Fibroblast of the aortic adventitia (primary cell): ENCODE measurements at regions not wholly inside any gene's neighbourhood (a gene's known extent, or its start where the extent isn't known, plus 50 kb on each side); places are given as distances from the start of the nearest gene placed in this dataset.
A peak's percentile ranks its signal among the peaks of the same experiment; 100 is the strongest.
"Not testable (repeated sequence)": the region's sequence is repeated elsewhere in the genome, so short reads cannot be mapped to it uniquely, and the experiment has no call there.

Experiments used
- DNase-seq: peaks from one replicate; pipeline ENCODE4 v3.0.0-alpha.2; 2010; ENCODE audit warnings: low read depth
- H3K4me3 ChIP-seq: 2 replicates; pipeline ENCODE4 v1.5.1; 2011; ENCODE audit warnings: low read depth, mild to moderate bottlenecking, control low read depth, low read length, moderate library complexity
- TF ChIP-seq, protein P1 (sequence below): IDR thresholded peaks from 2 replicates; pipeline ENCODE4 v1.5.1; 2011; ENCODE audit warnings: mild to moderate bottlenecking, low read length, control low read depth, inconsistent platforms; ENCODE audit not compliant: insufficient read depth

DNA sequence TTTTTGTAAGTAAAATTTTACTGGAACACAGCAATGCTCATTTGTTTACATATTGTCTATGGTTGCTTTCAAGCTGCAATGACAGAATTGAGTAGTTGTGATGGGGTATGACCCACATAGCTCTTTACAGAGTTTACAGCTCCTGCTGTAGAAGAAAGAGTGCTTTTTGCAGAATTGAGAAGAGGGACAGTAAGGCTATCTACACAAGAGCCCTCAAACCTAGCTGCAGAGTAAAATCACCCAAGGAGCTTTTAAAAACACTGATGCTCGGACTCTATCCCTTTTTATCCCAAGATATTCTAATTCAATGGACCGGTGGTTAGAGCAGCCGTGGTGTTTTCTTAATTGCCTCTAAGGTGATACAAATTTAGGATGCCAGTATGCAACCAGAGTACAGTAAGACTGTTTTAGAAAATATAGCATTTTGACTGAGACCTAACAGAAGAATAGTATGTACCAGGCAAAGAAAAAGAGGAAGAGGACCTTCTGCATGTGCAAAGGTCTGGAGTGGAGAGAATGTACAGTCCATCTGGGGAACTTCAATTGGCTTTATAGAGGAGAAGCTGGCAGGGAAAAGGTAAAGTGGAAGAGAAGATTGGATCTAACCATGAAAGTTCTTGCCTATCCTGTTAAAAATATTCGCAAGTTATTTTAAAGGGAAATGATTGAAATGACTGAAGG is 663.6 kb upstream of the CPEB2 start:
- DNase-seq = no peak
- TF ChIP-seq, protein P1, sequence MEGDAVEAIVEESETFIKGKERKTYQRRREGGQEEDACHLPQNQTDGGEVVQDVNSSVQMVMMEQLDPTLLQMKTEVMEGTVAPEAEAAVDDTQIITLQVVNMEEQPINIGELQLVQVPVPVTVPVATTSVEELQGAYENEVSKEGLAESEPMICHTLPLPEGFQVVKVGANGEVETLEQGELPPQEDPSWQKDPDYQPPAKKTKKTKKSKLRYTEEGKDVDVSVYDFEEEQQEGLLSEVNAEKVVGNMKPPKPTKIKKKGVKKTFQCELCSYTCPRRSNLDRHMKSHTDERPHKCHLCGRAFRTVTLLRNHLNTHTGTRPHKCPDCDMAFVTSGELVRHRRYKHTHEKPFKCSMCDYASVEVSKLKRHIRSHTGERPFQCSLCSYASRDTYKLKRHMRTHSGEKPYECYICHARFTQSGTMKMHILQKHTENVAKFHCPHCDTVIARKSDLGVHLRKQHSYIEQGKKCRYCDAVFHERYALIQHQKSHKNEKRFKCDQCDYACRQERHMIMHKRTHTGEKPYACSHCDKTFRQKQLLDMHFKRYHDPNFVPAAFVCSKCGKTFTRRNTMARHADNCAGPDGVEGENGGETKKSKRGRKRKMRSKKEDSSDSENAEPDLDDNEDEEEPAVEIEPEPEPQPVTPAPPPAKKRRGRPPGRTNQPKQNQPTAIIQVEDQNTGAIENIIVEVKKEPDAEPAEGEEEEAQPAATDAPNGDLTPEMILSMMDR = no peak
- no peak overlapping the region for H3K4me3 ChIP-seq

DNA sequence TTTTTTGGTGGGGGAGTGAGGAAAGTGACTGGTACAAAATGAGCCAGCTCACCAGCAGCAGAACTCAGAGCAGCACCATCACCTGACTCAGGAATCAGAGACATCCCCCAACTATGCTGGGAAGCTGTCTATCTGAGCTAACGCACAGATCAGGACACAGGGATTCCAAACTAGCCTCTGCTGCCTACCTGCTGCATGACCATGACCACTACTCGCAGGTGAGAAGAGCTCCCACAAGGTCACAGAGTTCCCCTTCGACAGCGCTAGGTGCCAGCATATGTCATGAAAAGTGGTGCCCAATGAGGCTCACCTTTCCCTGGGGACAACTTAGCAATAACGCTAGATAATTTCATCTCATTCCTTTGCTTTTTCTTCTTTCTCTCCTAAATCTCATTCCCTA is 662.6 kb upstream of the CPEB2 start:
- no peak for DNase-seq
- TF ChIP-seq, protein P1 = no peak
- no peak overlapping the region for H3K4me3 ChIP-seq

DNA sequence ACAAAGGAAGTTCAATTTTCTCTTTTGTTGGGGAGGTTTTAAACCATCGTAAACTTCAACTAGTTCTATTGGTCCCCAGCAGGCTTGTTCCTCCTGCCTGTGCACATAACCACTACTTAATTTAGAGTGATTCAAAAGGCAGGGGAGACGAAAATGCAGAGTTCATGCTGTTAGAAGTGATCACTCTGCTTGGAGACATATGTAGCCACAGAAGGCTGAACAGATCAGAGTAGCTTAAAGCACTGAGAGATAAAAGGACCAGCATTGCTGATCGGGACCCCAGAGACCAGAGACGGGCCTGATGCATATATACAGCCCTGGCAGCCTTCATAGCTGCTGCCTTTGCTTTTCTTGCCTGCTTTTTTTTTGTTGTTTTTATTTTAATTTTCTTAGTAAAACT is 662.0 kb upstream of the CPEB2 start:
- TF ChIP-seq, protein P1 = no peak
- H3K4me3 ChIP-seq = no peak overlapping the region
- no peak for DNase-seq

DNA sequence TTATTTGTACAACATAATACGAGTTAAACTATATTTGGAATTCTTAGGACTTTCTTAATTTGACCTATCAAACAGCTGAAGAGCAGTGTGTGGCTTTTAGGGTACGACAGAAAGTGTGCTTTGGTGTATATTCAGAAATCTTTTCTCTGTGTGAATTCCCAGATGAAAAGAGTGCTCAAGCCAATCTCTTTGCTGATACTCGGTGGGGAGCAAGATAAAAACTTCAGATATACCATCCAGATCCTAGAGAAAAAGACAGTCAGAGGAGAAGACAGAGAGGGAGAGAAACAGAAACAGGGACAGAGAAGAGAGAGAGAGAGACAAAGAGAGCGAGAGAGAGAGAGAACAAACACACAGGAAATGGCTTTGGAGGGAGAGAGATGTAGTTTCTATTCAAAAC is 658.3 kb upstream of the CPEB2 start:
- no peak for DNase-seq
- no peak overlapping the region for H3K4me3 ChIP-seq
- TF ChIP-seq, protein P1 = no peak

DNA sequence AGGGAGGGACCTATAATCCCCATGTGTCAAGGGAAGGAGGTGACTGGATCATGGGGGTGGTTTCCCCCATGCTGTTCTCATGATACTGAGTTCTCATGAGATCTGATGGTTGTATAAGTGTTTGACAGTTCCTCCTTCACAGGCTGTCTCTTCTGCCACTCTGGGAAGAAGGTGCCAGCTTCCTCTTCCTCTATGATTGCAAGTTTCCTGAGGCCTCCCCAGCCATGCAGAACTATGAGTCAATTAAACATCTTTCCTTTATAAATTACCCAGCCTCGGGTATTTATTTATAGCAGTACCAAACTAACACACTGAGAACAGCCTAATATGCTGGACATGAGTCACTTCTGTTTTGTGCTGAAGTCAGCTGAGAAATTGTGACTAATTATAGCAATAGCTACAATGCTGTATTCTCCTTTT is 656.9 kb upstream of the CPEB2 start:
- TF ChIP-seq, protein P1 = no peak
- DNase-seq = peak; percentile 48
- no peak overlapping the region for H3K4me3 ChIP-seq

DNA sequence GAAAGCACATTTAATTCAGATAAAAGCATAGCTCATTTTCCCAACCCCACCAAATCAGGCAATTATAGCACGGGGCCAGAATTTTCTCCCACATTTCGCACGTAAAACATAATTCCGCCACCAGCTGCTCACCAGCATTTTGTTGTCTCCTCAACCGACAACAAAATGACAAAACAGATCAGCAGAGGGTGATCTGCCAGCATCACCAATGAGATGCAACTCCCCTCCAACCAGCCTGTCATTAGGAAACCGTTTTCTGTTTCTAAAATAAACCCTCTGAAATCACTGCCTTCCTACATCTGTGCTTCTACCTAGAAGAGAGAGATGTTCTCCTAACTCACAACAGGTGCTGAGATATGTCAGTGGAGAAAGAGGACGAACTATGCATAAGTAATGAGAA is 654.8 kb upstream of the CPEB2 start:
- H3K4me3 ChIP-seq = no peak overlapping the region
- TF ChIP-seq, protein P1 = no peak
- DNase-seq = no peak

DNA sequence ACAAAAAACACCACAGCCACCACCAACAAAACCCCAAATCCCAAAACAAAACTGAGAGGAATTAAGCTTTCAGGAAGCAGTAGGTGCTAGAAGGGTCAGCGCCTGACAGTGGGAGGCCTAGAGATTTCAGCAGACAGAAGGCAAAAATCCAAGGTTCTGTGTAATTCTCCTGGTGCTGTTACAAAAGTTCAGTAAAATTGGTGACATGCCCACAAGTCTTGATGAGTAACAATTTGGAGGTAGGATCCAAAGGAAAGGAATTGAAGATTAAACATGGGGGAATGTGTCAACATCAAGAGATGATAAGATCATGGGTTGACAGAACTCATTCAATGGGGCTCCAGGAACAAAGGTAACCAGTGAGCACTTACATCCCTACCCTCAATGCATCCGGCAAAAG is 653.8 kb upstream of the CPEB2 start:
- H3K4me3 ChIP-seq = no peak overlapping the region
- peak; percentile 71 for DNase-seq
- TF ChIP-seq, protein P1 = no peak

DNA sequence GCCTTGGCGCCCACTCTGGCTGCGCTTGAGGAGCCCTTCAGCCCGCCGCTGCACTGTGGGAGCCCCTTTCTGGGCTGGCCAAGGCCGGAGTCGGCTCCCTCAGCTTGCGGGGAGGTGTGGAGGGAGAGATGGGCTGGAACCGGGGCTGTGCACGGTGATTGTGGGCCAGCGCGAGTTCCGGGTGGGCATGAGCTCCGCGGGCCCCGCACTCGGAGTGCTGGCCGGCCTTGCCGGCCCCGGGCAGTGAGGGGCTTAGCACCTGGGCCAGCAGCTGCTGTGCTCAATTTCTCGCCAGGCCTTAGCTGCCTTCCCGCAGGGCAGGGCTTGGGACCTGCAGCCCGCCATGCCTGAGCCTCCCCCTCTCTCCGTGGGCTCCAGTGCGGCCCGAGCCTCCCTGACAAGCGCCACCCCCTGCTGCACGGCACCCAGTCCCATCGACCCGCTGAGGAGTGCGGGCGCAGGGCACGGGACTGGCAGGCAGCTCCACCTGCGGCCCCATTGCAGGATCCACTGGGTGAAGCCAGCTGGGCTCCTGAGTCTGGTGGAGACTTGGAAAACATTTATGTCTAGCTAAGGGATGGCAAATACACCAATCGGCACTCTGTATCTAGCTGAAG is 643.6 kb upstream of the CPEB2 start:
- H3K4me3 ChIP-seq, DNase-seq: not testable (repeated sequence)
